NCI-H748 (cell line): ENCODE measurements at regions not wholly inside any gene's neighbourhood (a gene's known extent, or its start where the extent isn't known, plus 50 kb on each side); places are given as distances from the start of the nearest gene placed in this dataset.

Experiments used
- DNase-seq: peaks from one replicate; lab custom pipeline; 2025; ENCODE audit not compliant: unreplicated experiment; lab: John Stamatoyannopoulos, UW

DNA sequence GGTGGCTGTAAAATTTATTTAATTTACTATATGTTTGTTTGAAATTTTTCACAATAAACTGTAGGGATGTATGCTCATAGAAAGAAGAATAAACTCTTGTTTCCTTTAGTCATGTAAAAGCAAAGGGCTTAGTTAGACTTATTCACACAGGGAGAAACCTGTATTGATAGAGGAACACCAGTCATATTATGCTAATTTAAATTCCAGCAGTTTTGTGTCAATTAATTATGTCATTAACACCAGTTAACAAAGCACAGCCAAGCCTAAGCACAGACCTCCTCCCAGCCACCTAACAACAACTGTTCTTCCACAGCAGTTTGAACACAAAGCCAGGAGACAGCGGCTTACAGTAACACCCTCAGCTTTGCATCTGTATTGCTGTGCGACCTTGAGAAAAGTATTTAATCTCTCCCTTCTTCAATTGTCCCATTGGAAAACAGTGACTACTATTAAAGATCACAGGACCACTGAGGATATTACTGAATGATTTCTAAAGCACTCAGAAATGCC, 260.8 kb upstream of the RRP15 start:
- no peak for DNase-seq

DNA sequence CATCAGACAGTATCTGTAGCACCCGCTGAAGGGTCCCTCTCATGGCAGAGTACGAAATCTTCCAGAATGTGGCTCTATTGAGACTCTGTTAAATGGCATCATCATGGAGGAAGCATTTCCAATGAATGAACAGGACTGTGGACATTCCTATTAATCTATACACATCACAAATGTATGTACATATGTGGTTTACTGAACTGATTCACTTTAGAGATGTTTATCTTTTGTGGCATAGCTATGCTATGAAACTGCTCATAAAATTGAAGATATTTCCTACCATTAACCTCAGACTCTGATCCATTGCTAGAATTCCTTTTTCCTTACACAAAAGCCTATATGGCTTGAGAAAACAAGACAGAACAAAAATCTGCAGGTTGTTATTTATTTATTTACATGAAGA, 259.6 kb upstream of the RRP15 start:
- no peak for DNase-seq

DNA sequence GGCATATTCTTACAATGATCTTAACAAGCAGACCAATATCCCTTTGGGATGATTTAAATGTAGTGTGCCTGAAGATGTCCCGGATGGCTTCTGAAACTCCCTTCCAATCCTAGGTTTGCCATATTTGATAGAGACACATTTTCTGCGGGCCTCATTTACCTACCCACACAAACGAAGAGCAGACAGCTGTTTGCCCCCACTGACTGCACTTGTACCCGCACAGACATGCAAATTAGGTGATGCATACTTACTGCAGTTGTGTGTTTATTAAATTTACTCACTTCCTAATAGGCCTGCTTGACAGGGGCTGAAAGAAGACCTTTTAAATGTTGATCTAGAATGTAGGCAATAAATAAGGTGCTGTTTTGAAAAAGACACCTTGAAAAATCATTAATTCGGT, 257.9 kb upstream of the RRP15 start:
- no peak for DNase-seq

DNA sequence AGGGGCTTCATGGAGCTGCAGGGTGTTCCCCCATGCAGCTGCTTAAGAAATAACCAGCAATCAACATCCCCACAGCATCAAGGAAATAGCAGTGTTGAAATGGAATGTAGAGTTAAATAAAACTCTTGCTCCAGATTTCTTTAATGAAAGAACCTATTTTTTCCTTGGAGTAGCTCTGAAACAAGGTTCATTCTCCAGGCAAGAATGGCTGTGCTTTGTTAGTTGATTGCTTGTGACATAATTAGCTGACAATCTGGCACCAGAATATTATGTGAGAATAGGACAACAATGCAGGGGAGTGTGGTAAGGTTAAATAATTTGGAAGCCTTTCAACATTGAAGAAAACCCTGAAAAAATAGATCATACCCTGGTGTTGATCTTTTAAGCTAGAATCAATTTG, 254.2 kb upstream of the RRP15 start:
- no peak for DNase-seq

DNA sequence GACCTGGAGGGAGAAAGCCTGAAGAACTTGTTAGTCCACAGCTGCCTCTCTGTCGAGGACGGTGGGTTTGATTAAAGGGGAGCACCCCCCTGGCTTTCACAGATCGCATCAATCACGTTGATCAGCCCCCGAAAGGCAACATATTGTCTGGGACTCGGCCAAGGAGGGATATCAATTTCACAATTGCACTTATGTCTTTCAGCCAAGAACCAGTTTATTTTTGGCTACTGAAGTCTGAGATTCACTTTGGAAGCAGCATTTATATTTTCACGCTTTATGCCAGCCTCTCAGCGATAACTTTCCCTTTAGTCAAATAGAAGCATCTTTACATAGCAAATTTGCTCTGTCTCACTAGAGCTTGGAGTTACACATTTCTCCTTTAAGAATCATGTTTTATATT, 253.2 kb upstream of the RRP15 start:
- DNase-seq, result no peak

DNA sequence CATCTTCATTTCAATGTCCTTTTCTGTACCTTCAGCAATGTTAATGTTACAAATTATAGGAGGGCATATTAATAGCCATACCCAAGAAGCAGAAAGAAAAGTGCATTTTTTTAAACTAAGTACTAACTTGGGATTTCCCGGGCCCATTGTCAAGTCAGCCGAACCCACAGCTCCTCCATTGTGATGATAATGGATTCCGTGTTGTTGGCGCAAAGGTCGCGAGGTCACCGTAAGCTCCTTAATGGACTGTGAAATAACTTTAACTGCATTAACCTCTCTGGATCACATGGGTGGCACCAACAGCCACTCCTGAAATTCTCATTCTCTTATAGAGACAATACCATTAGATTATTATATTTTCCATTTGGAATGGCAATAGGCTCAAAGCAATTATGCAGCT, 250.6 kb upstream of the RRP15 start:
- no peak for DNase-seq

DNA sequence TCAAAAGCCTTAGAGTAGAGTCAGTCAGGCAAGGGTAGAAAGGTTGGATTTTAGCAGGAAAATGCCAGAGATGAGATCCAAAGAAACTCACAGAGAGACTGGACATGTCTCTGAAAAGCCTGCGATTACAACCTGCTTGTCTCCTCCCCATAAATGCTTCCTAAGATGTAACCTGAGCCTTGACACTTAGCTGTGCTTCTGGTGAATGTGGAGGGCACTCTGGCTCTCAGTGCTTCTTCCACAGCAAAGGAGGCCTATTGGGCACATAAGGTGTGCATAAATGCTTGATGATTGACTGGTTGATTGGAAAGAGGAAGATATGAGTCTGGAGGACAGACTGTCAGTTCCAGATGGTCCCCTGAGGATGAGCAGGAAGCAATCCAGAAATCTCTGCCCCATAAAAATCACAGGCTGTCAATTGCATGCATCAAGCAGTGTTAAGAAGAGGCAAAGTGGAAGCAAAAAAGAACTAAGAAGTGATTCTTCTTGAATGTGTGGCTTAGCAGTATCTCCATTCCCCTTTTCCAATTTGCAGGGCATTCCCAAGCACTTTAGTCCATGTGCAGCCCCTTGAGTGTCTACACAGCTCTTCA, 236.2 kb upstream of the RRP15 start:
- no peak for DNase-seq

DNA sequence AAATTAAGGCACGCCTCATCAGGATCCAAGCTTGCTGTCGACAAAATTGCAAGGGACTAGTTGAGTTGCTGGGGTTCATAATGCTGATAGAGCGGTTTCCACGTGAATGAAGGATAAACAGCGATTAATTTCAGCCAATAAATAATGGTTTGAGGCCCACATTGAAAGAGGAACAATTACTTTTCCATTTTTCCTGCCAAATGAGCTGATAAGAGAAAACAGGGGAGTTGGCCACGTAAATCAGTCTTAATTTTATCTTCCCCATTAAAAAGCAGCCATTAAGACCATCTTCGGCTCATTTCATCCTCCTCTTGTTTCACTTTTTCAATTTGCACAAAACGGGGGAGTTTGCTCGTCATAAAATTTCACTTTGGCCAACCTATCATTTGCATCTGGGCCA, 235.5 kb upstream of the RRP15 start:
- DNase-seq, result peak; percentile 23

DNA sequence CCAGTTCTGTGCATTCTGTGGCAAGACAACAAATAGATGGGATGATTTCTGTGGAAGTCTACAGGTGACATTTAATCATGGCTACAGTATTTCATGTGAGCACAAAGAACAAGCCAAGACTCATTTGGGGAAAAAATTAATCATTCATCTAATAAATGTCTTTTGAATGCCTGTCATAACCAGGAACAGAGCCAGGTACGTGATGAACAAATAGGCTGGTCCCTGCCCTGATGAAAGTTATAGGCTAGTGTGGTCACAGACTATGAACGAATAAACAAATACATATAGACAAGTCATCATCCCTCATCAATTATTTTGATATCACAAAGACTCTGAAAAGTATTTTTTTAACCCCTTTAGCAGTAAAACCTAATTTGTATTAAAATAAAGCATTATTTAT, 226.4 kb upstream of the RRP15 start:
- no peak for DNase-seq

DNA sequence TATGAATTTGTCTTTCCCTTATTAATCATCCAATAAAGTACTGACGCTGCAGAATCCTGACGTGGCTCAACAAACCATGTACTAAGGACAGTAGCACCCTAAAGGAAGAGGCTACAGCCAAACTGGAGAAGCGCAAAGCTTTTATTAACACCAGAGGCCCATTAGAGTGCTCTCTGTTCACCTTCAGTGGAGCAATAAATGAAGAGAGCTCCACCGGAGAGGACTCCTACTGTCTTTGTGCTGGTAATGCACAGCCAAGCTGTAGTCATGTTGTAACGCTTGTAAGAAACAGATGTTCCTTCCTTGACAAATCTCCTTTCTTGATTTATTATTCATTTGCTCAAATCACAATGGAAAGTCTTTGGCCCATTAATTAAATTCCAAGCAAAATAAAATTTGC, 220.7 kb upstream of the RRP15 start:
- no peak for DNase-seq

DNA sequence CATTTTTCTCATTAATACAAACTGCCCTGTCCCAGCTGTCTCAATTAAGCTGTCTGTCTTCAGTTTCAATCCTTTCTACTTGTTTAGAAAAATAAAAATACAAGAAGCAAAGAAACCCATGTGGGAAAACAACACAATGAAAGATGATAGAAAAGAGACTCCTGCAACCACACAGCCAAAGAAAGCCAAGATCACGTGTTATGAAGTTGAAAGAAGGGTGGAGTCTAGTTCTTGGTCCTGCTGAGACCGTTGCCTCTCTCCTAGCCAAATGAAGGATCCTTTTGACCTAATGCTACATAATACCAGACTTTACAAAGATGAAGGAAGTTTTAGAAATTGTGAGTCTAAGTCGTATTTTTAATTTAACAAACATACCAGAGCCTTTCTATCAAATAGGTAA, 218.8 kb upstream of the RRP15 start:
- DNase-seq, result no peak

DNA sequence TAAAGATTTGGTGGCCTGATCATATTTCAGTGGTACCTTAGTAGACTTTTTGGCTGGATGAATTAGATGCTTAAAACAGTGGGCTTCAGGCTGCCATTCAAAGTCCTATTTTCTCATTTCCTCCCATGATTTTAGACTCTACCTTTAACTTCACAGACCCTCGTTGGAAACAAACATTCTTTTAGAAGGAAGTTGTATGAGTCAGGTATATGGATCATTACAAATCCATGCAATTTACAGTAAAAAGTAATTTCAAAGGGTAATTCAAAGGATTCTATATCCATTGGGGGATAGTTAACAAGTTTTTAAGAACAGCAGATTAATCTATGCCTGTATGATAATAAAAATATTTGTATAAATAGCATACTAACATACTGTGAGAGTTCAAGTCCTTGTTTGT, 216.9 kb upstream of the RRP15 start:
- DNase-seq, result no peak

DNA sequence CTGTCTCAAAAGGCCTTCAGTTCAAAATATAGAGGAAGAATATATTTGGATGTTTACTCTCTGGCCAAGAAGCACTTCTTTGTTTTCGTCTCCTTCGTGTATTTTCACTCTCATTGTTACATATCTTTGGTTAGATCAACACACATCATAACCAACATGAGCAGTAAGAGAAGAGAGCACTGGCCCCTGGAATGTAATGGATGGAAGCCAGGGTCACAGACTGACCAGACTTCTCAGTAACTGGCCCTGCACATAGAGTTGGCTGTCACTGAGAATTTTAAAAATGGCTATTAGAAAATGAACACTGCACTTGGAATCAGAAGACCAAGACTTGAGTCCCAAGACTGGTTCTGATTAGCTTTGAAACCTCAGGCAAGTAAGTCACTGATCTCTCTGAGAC, 215.9 kb upstream of the RRP15 start:
- DNase-seq, result no peak

DNA sequence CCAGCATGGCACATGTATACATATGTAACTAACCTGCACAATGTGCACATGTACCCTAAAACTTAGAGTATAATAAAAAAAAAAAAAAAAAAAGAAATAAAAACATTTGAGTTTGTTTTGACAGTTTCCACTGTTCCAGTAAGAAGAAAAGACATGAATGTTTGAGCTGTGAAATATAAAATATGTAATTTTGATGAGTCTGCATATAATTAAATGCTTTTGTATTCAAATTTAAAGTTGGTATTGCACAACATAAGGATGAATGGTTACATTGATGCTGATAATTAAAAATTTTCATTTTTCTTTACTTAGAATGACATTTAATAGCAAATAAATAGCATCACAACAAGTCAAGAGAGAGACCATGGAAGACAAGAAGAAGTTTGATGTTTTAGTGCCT, 212.0 kb upstream of the RRP15 start:
- no peak for DNase-seq

DNA sequence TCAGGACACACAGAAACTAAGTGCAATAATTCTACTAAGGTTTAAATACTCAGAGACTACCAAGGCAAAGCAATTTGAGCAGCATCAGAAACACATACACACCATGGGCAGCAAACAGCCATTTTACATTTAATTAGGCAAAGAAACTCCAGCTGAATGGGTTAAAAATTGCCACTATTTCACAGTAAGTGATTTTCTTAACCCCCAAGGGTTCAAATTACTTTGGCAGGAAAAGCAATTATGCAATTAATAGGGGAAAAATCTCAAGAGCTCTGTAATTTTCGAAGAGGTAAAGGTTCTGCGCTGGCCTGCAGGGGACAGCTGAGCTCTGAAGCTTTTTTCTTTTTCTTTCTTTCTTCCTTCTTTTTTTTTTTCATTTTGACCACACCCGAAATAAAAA, 206.2 kb upstream of the RRP15 start:
- peak; percentile 72 for DNase-seq

DNA sequence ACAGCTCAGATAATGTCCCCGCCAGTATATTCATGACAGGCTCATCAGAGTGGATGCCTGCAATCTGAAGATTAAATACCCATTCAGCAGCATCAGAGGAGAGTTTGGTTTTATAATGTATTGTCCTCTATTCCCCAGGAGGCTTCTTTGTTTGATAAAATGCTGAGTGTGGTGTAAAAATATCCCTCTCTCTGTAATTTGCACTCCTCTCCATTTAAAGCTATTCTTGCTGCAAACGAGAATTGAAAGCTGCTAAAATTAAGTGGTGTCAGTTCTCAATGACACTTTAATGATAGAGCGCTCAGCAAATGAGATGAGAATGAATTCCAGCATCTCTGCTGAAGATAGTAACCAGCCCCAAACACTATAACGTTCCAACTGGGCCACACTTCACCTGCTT, 205.7 kb upstream of the RRP15 start:
- peak; percentile 73 for DNase-seq

DNA sequence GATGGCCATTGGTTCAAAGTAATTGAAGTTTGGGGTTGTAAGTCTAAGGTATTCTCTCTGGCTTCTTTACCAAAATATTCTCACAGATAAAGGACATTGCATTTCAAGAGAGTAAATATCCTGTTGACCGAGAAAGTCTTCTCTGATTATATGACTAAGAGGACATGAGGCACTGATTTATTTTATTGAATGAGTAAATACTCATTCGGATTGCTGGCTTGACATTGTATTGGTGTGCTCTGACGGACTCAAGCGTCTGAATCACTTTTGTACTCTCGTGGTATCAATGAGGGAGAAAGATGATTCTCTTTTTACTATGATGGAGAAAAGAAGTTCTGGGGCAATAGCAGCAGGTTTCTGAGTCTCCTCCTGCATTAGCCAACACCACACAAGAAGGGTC, 205.3 kb upstream of the RRP15 start:
- DNase-seq, result no peak

DNA sequence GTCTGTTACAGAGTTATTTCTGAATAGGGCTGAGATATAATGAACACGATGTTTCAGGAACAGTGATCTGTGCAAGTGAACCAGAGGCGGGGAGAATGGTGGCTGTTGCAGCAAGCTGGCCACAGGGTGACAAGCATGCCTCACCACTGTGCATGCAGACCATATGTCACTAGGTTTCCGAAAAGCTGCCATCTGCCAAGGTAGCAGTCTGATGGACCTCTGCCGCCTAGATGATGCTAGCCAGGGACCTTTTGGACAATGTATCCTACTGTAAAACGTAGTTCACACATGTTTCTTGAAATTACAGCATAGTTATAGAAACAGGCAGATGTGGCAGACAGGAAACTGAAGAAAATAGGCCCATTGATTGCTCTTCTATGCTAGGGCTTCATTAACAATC, 204.2 kb upstream of the RRP15 start:
- no peak for DNase-seq

DNA sequence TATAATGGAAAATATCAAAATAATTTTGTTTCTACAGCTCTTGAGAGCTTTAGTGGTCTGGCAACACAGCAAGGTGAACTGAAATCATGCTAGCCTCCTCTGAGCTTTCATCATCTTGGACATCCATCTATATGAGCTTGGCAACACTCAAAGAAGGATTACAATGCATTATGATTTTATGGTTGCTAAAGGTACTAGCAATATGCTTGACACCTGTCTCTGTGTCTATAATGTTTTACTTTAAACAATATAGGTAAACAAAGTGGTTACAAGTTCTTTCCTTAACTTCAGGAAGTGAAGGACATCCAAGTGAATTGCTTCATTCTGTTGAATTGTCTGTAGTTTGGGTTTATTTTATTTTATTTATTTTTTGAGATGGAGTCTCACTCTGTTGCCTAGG, 203.7 kb upstream of the RRP15 start:
- no peak for DNase-seq

DNA sequence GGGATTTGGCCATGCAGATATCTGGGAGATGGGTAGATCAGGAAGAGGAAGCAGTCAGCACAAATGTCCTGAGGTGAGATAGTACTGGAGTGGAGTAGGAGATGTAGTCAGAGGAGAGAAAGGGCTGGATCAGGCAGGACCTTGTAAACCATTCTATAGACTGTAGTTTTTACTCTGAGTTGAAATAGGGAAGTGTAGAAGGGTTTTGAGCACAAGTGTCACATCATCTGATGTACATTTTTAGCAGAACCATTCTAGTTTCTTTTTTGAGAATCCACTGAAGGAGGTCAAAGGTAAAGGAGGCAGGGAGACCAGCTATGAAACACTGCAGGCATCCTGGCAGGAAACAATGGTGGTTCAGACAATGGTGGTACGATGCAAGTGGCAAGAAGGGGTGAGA, 194.6 kb upstream of the RRP15 start:
- no peak for DNase-seq

DNA sequence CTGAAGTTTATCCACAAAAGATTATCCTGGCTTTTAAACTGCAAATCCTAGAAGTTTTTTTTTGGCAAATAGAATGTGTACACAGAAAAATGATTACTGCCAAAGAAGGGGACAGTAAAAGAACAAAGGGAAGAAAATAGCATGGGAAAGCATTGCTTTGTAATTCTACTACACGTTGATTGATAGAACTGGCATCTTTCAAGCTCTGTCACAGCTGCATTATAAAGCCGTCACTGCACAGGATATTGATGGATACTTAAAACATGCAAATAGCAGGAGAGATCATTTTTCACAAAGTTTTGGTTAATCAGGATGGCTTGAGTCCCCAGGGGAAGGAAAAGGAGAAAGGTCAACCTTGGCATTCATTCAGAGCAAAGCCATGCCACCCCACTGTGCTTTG, 183.7 kb upstream of the RRP15 start:
- DNase-seq, result no peak

DNA sequence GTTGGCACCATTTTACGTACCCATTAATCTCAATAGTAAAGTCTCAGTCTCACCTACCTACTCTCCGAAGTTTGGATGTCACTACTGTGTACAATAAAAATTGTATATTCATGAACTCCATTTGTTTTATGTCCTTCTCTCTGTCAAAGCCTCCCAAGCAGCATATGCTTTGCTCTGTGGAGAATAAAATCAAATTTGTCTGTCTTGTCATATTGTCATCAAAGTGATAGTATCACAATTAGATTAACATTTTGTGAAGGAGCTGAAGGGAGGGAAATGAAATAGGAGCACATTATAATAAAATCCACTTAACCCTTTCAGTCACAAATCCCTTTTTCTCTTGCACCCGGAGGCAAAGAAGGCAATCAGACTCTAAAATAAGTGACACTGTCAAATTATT, 177.1 kb upstream of the RRP15 start:
- no peak for DNase-seq

DNA sequence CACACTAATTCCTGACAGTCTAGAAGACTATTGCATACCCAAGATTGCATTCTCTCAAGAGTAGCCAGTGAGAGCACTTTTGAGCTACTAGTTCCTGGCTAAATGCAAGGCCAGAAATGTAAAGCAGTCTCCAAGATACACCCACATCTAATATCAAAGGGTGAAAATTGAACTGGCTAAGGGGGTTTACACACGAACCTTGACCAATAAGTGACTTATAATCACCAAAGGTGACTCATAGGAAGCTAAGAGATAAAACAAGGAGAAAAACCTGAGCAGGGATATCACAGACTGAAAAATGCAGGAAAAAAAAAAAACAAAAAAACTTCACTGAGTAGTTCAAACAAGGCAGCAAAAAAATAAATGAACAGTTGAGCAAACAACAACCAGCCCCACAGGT, 172.2 kb upstream of the RRP15 start:
- no peak for DNase-seq

DNA sequence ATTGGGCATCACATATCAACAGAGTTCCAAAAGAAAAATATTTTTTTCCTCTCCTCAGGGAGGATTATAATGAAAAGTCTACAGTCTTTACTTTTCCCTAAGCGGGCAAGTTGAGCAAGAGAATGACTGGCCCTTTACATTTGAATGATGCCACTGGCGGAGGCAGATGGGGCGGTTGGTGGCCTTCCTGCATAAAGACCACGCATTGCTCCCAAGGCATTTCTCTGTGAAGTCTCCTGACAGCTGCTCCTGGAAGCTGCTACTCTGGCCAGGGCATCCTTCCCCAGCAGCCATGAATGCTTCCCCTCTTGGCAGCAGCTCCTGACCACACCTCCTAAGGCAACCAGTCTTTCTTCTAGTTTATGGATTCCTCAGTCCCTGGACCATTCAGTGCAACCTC, 161.1 kb upstream of the RRP15 start:
- DNase-seq, result no peak
